ENCODE measurements at regions not wholly inside any gene's neighbourhood (a gene's known extent, or its start where the extent isn't known, plus 50 kb on each side); places are given as distances from the start of the nearest gene placed in this dataset.

DNA sequence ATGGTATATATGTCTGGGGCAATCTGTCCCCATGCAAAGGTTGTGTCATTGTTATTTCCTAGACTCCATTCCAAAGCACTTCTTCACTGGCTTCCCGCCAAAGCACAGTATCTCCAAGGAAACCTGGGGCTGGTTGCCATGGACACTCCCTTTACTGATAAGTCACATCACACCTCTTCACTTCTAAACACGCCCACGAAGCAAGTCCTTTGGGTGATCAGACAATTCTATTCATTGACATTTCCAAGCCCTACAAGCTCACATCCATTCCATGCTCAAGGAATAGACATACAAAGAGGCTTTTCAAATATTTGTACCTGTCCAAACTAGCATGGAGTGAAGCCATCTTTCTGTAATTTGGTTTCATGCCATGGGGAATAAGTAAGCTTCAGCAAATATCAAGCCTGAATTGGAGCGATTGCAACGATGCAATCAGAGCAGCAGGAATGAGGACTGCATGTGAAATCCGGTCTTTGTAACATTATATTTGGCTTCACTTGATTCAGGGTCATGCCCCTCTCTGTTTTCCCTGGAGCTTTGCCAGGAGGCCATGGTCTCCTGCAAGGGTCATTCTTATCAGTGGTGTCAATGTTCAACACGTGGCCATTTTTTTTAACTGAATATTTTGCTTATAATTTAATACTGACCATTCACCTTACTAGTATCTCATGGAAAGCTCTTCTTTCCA, 201.6 kb upstream of the TMC3 start:
- no peak for TF ChIP-seq KDM1A (IDR thresholded peaks at IDR 0.05; ENCODE audit: low read depth)
- TF ChIP-seq GATA3 (IDR thresholded peaks at IDR 0.05; ENCODE audit: borderline replicate concordance): no peak
- no peak for TF ChIP-seq CEBPB (IDR thresholded peaks at IDR 0.05)
- TF ChIP-seq HOXB5 (CRISPR knock-in tag; IDR thresholded peaks at IDR 0.05): no peak
- TF ChIP-seq ZC3H11A (IDR thresholded peaks at IDR 0.05): no peak
- no peak for TF ChIP-seq MYC (IDR thresholded peaks at IDR 0.05; ENCODE audit: borderline replicate concordance, low read length)
- no peak for TF ChIP-seq SREBF2 (IDR thresholded peaks at IDR 0.05)
- no peak for TF ChIP-seq HOXB13 (CRISPR knock-in tag; IDR thresholded peaks at IDR 0.05; ENCODE audit: low read depth)
- Histone ChIP-seq H3K4me3 (no peak overlapping the region), H3K9me3 (no peaks in the 10 kb centered on the region), H3K4me1 (no peaks in the 10 kb centered on the region), H3K4me2 (no peak overlapping the region), H3K27ac (no peak overlapping the region)
- ChIA-PET CTCF (interaction anchor here (1.1 kb wide), 1 partner anchor 94 kb away, joined by 3 read pairs; no protein-coding TSS in a partner anchor), POLR2A (no interaction called here)
- 4% methylated on average over 7 of the region's 7 CpGs for WGBS (ENCODE audit: missing lambda C conversion rate)
- ATAC-seq (no peak), FAIRE-seq (no peak), DNase-seq (ENCODE audit: low read depth in 1 of 2, low spot score in 1 of 2) (no peak)

DNA sequence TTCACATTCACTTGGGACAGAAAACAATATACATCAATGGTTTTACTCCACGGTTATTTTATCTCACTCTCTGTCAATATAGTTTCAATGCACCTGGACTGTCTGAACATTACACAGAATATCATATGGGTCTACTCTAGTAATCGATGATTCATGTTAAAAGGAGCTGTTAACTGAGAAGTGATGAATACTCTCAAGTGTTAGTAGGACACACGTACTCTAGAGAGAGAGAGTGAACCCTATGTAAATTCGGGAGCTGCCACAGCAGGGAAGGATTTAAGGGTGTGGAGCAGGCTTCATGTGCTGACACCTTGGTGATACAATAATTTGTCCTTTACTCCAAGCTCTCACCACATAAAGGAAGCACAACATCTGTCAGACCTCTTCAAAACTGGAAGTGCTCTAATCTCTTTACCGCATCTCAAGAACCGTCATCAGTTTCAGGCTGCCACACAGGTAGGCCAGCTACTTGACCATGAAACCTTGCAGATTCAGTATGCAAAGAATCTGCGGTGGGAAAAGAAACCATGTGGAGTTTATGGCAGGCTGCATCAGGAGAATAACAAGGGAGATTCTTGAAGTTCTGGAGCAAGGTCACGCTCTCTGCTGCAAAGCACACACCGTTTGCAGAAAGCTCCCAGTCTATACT, 199.2 kb upstream of the TMC3 start:
- no peak for DNase-seq (ENCODE audit: low read depth in 1 of 2, low spot score in 1 of 2)
- Histone ChIP-seq H3K4me1 (no peaks in the 10 kb centered on the region), H3K27ac (no peak overlapping the region), H3K9me3 (no peaks in the 10 kb centered on the region), H3K4me2 (no peak overlapping the region), H3K4me3 (no peak overlapping the region)
- TF ChIP-seq, protein P1, sequence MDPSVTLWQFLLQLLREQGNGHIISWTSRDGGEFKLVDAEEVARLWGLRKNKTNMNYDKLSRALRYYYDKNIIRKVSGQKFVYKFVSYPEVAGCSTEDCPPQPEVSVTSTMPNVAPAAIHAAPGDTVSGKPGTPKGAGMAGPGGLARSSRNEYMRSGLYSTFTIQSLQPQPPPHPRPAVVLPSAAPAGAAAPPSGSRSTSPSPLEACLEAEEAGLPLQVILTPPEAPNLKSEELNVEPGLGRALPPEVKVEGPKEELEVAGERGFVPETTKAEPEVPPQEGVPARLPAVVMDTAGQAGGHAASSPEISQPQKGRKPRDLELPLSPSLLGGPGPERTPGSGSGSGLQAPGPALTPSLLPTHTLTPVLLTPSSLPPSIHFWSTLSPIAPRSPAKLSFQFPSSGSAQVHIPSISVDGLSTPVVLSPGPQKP (IDR thresholded peaks at IDR 0.05; ENCODE audit: low read depth, low read length): no peak
- TF ChIP-seq RAD21 (conservative IDR thresholded peaks at IDR 0.05 in 1 of 2, IDR thresholded peaks at IDR 0.05 in 1 of 2) (no peak), CHD2 (IDR thresholded peaks at IDR 0.05; ENCODE audit: low read length, partially characterized antibody) (no peak), NFE2L2 (conservative IDR thresholded peaks at IDR 0.05; ENCODE audit: low read length) (no peak)
- TF ChIP-seq, protein P2, sequence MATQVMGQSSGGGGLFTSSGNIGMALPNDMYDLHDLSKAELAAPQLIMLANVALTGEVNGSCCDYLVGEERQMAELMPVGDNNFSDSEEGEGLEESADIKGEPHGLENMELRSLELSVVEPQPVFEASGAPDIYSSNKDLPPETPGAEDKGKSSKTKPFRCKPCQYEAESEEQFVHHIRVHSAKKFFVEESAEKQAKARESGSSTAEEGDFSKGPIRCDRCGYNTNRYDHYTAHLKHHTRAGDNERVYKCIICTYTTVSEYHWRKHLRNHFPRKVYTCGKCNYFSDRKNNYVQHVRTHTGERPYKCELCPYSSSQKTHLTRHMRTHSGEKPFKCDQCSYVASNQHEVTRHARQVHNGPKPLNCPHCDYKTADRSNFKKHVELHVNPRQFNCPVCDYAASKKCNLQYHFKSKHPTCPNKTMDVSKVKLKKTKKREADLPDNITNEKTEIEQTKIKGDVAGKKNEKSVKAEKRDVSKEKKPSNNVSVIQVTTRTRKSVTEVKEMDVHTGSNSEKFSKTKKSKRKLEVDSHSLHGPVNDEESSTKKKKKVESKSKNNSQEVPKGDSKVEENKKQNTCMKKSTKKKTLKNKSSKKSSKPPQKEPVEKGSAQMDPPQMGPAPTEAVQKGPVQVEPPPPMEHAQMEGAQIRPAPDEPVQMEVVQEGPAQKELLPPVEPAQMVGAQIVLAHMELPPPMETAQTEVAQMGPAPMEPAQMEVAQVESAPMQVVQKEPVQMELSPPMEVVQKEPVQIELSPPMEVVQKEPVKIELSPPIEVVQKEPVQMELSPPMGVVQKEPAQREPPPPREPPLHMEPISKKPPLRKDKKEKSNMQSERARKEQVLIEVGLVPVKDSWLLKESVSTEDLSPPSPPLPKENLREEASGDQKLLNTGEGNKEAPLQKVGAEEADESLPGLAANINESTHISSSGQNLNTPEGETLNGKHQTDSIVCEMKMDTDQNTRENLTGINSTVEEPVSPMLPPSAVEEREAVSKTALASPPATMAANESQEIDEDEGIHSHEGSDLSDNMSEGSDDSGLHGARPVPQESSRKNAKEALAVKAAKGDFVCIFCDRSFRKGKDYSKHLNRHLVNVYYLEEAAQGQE (IDR thresholded peaks at IDR 0.05): no peak
- ChIA-PET CTCF (interaction anchor here (0.8 kb wide), 1 partner anchor 16 kb away, joined by 3 read pairs; no protein-coding TSS in a partner anchor), POLR2A (no interaction called here)
- no peak for ATAC-seq
- no peak for FAIRE-seq
- WGBS (ENCODE audit: missing lambda C conversion rate): 16% methylated on average over 9 of the region's 9 CpGs

DNA sequence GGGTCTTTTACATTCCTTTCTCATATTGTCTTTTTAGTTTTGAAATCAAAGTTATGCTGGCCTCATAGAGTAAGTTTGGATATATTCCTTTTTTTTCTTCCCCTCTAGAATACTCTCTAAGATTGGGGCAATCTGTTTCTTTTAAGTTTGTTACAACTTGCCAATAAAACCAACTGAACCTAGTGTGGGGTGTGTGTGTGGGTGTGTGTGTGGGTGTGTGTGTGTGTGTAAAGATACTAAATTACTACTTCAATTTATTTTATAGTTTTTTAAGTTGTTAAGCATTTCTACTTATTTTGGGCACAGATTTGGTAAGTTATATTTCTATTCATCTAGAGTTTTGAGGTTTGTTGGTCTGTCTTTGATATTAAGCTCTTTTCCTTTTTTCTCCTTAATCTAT, 198.2 kb upstream of the TMC3 start:
- Histone ChIP-seq H3K9me3 (no peaks in the 10 kb centered on the region), H3K4me3 (no peak overlapping the region), H3K4me2 (no peak overlapping the region), H3K4me1 (no peaks in the 10 kb centered on the region), H3K27ac (no peak overlapping the region)
- DNase-seq (ENCODE audit: low read depth in 1 of 2, low spot score in 1 of 2): no peak
- no peak for ATAC-seq
- ChIA-PET POLR2A (no interaction called here), CTCF (no interaction called here)
- TF ChIP-seq, protein P3, sequence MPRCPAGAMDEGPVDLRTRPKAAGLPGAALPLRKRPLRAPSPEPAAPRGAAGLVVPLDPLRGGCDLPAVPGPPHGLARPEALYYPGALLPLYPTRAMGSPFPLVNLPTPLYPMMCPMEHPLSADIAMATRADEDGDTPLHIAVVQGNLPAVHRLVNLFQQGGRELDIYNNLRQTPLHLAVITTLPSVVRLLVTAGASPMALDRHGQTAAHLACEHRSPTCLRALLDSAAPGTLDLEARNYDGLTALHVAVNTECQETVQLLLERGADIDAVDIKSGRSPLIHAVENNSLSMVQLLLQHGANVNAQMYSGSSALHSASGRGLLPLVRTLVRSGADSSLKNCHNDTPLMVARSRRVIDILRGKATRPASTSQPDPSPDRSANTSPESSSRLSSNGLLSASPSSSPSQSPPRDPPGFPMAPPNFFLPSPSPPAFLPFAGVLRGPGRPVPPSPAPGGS (IDR thresholded peaks at IDR 0.05): no peak
- TF ChIP-seq RAD21 (conservative IDR thresholded peaks at IDR 0.05 in 1 of 2, IDR thresholded peaks at IDR 0.05 in 1 of 2) (no peak), EHMT2 (IDR thresholded peaks at IDR 0.05; ENCODE audit: low read depth) (no peak), BHLHE40 (IDR thresholded peaks at IDR 0.05; ENCODE audit: low read depth, low read length) (no peak), ZNF302 (CRISPR knock-in tag; IDR thresholded peaks at IDR 0.05) (no peak), CBX8 (IDR thresholded peaks at IDR 0.05) (no peak), NR3C1 (IDR thresholded peaks at IDR 0.05) (no peak), FOSB (CRISPR knock-in tag; IDR thresholded peaks at IDR 0.05) (no peak), HOXB13 (CRISPR knock-in tag; IDR thresholded peaks at IDR 0.05; ENCODE audit: low read depth) (no peak), CBX2 (IDR thresholded peaks at IDR 0.05; ENCODE audit: borderline replicate concordance, low read depth) (no peak), EP300 (IDR thresholded peaks at IDR 0.05) (no peak), RNF2 (IDR thresholded peaks at IDR 0.05; ENCODE audit: borderline replicate concordance, low read depth) (no peak), RFX5 (IDR thresholded peaks at IDR 0.05) (no peak)
- no peak for FAIRE-seq

Measured in A549 (cell line).